Endodermal cell (in vitro differentiated cells): ENCODE measurements at regions not wholly inside any gene's neighbourhood (a gene's known extent, or its start where the extent isn't known, plus 50 kb on each side); places are given as distances from the start of the nearest gene placed in this dataset.

Experiments used
- DNase-seq: peaks from one replicate; pipeline ENCODE4 v3.0.0-alpha.2; 2017
- H3K27ac ChIP-seq: 2 replicates; pipeline ENCODE4 v1.5.1; 2013; ENCODE audit warnings: mild to moderate bottlenecking, low read depth, low read length, moderate library complexity
- H3K27me3 ChIP-seq: 2 replicates; pipeline ENCODE4 v1.6.1; 2013; ENCODE audit warnings: mild to moderate bottlenecking, low read length, moderate library complexity; ENCODE audit not compliant: insufficient read depth, control insufficient read depth, poor library complexity, severe bottlenecking
- H3K36me3 ChIP-seq: 2 replicates; pipeline ENCODE4 v1.7.0; 2013; ENCODE audit warnings: mild to moderate bottlenecking, low read length, moderate library complexity; ENCODE audit not compliant: control insufficient read depth, insufficient read depth
- H3K4me1 ChIP-seq: one replicate; pipeline ENCODE4 v1.7.0; 2013; ENCODE audit warnings: low read length; ENCODE audit not compliant: control insufficient read depth, insufficient read depth
- H3K4me3 ChIP-seq: 2 replicates; pipeline ENCODE4 v1.5.1; 2013; ENCODE audit warnings: mild to moderate bottlenecking, low read length, moderate library complexity
- H3K9ac ChIP-seq: 2 replicates; pipeline ENCODE4 v1.6.1; 2013; ENCODE audit warnings: mild to moderate bottlenecking, low read length, moderate library complexity; ENCODE audit not compliant: poor library complexity, severe bottlenecking; ENCODE audit errors: extremely low read depth
- H3K9me3 ChIP-seq: 2 replicates; pipeline ENCODE4 v1.6.1; 2013; ENCODE audit warnings: mild to moderate bottlenecking, low read length, moderate library complexity; ENCODE audit not compliant: control insufficient read depth
- H3K27ac Mint-ChIP-seq: 2 replicates; pipeline ENCODE4 v1.8.0; 2020; ENCODE audit warnings: mixed read lengths
- H3K27me3 Mint-ChIP-seq: 2 replicates; pipeline ENCODE4 v1.8.0; 2021; ENCODE audit warnings: mild to moderate bottlenecking, mixed read lengths; ENCODE audit not compliant: insufficient read depth
- H3K36me3 Mint-ChIP-seq: 2 replicates; pipeline ENCODE4 v1.8.0; 2020; ENCODE audit warnings: low read depth, mixed read lengths
- H3K4me1 Mint-ChIP-seq: 2 replicates; pipeline ENCODE4 v1.8.0; 2020; ENCODE audit warnings: mixed read lengths
- H3K4me3 Mint-ChIP-seq: 2 replicates; pipeline ENCODE4 v1.8.0; 2020; ENCODE audit warnings: mild to moderate bottlenecking, moderate library complexity, mixed read lengths
- H3K9me3 Mint-ChIP-seq: 2 replicates; pipeline ENCODE4 v1.8.0; 2020; ENCODE audit warnings: mild to moderate bottlenecking, mixed read lengths
- WGBS, 2 experiments: methylation state at CpG; one replicate each; pipeline versions ENCODE4 v1.1.5 to v1.1.7; 2013; ENCODE audit warnings: missing lambda C conversion rate in 2 of 2, mixed read lengths in 1 of 2; ENCODE audit not compliant: insufficient coverage in 1 of 2, insufficient read length in 1 of 2; 5-methylcytosine and 5-hydroxymethylcytosine counted together
- TF ChIP-seq, protein P1 (sequence below): fragments of 200-600 bp; sonication (generic); conservative IDR thresholded peaks from 2 replicates; pipeline ENCODE4 v1.5.0; 2021; ENCODE audit warnings: antibody characterized with exemption, mild to moderate bottlenecking

DNA sequence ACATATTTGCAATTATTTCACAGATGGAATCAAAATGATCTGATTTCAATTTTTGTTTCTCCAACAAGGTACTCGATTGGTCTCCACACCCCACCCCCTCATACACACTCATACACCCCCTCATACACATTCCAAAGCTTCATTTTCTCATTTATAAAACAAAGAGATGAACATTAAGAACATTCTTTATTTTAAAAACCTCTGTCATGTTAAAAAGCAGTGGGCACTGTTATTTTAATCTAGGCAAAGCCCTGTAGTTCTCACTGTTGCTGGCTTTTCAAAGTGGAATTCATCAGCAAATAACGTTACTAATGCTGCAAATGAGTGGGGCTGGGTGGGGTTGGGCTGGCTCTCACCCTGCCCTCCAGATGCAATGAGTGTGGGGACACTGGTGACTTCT lies 289.6 kb upstream of the ASIC2 start:
- H3K4me1 Mint-ChIP-seq, result no peaks in the 10 kb centered on the region
- Histone ChIP-seq H3K9me3 (no peaks in the 10 kb centered on the region), H3K4me1 (no peaks in the 10 kb centered on the region), H3K27me3 (no peaks in the 10 kb centered on the region), H3K36me3 (no peaks in the 10 kb centered on the region), H3K27ac (no peak overlapping the region), H3K9ac (no peak overlapping the region), H3K4me3 (no peak overlapping the region)
- no peak overlapping the region for H3K27ac Mint-ChIP-seq
- 59 to 63% methylated on average over 2 of the region's 2 CpGs for WGBS, 2 experiments
- H3K36me3 Mint-ChIP-seq, result no peaks in the 10 kb centered on the region
- H3K27me3 Mint-ChIP-seq, result no peaks in the 10 kb centered on the region
- no peak overlapping the region for H3K4me3 Mint-ChIP-seq
- no peak for DNase-seq
- H3K9me3 Mint-ChIP-seq, result peaks cover 11% of the 10 kb centered on the region
- TF ChIP-seq, protein P1, sequence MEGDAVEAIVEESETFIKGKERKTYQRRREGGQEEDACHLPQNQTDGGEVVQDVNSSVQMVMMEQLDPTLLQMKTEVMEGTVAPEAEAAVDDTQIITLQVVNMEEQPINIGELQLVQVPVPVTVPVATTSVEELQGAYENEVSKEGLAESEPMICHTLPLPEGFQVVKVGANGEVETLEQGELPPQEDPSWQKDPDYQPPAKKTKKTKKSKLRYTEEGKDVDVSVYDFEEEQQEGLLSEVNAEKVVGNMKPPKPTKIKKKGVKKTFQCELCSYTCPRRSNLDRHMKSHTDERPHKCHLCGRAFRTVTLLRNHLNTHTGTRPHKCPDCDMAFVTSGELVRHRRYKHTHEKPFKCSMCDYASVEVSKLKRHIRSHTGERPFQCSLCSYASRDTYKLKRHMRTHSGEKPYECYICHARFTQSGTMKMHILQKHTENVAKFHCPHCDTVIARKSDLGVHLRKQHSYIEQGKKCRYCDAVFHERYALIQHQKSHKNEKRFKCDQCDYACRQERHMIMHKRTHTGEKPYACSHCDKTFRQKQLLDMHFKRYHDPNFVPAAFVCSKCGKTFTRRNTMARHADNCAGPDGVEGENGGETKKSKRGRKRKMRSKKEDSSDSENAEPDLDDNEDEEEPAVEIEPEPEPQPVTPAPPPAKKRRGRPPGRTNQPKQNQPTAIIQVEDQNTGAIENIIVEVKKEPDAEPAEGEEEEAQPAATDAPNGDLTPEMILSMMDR, result no peak

DNA sequence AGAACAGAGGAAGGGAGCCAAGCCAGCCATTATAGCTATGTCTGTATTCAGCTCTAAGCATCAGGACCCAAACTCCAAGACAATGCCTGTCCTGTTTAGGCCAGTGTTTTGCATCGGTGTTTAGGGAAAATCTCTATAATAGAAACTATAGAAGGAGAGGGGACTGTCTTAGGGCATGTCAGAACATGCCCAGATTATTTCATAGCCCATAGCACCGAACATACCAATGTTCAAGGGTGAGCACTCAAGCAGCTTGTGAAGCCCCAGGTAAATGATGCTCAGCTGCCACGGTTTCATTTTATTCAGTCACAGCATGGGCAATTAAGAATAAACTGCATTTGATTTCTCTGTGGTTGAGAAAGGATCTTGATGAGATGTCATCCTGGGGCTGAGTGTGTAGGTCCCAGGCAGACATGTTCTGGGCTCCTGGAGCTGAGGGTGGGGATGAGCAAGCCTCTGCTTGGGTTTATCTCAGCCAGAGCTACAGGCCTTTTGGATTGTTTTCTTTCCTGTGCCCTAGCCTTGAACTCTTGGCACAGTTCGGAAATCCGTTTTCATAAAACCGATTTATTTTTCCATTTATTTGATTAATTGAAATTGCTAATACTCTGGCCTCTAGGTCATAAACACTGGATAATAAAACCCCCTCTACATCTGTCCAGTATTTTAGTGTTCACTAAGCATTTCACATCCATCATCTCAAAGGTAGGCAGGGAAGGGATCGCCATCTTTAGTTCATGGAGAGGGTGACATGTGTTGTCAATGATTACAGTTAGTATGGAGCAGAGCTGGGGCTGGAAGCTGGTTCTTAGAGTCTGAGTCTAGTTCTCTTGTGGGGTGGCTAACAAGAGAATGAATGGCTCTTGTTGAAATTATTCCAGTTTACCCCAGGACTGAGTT lies 290.7 kb upstream of the ASIC2 start:
- 83 to 85% methylated on average over 1 to 7 of the region's 7 CpGs for WGBS, 2 experiments
- H3K4me1 ChIP-seq, result no peaks in the 10 kb centered on the region
- Mint-ChIP-seq H3K27ac (no peak overlapping the region), H3K9me3 (peaks cover 11% of the 10 kb centered on the region), H3K4me3 (no peak overlapping the region), H3K4me1 (no peaks in the 10 kb centered on the region), H3K27me3 (no peaks in the 10 kb centered on the region), H3K36me3 (no peaks in the 10 kb centered on the region)
- DNase-seq, result no peak
- H3K27me3 ChIP-seq, result no peaks in the 10 kb centered on the region
- H3K4me3 ChIP-seq, result no peak overlapping the region
- no peaks in the 10 kb centered on the region for H3K9me3 ChIP-seq
- TF ChIP-seq, protein P1, result no peak
- H3K36me3 ChIP-seq, result no peaks in the 10 kb centered on the region
- H3K9ac ChIP-seq, result no peak overlapping the region
- H3K27ac ChIP-seq, result no peak overlapping the region

DNA sequence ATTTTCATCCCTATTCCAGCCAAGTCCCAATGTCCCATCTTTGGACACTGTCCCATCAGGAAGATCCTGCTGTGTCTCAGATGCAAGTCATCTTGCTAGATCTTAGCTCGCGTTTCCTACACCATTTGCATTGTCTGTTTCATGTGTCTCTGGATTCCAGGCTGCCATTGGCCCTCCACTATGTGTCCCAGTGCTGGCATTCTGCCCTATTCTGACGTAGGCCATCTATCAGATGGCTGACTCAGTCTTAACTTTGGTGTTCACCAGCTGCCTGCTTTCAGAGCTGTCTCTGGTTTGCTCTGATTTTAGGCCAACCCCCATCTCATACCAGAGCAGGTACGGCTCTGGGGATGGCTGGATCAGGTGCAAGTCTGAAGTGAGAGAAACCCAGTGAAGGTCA lies 300.9 kb upstream of the ASIC2 start:
- Histone ChIP-seq H3K9ac (no peak overlapping the region), H3K4me3 (no peak overlapping the region), H3K27ac (no peak overlapping the region), H3K4me1 (no peaks in the 10 kb centered on the region), H3K36me3 (no peaks in the 10 kb centered on the region), H3K9me3 (no peaks in the 10 kb centered on the region), H3K27me3 (no peaks in the 10 kb centered on the region)
- Mint-ChIP-seq H3K27me3 (peaks cover 5% of the 10 kb centered on the region), H3K9me3 (no peaks in the 10 kb centered on the region), H3K4me3 (no peak overlapping the region), H3K4me1 (no peaks in the 10 kb centered on the region), H3K36me3 (no peaks in the 10 kb centered on the region), H3K27ac (no peak overlapping the region)
- no peak for DNase-seq
- 87 to 91% methylated on average over 3 to 4 of the region's 4 CpGs for WGBS, 2 experiments
- TF ChIP-seq, protein P1, result no peak
